K562 (cell line): ENCODE measurements at regions not wholly inside any gene's neighbourhood (a gene's known extent, or its start where the extent isn't known, plus 50 kb on each side); places are given as distances from the start of the nearest gene placed in this dataset.

Experiments
- ATAC-seq: fragments of 200-7000 bp; cut with Tn5 transposase; 3 replicates; pipeline ENCODE4 v1.9.1; 2020; ENCODE audit warnings: moderate library complexity
- BruUV-seq: library from RNA; stranded (reverse); fragments of 400-500 nt; replicated peaks from 2 replicates; lab custom pipeline; 2021; lab: Mats Ljungman, UMichigan
- CTCF ChIA-PET: fragments of 300-600 bp; formaldehyde crosslinking; extraction: SDS; loops from one replicate; lab custom pipeline; 2021; ENCODE audit warnings: low intra/inter-chr PET ratio; lab: Yijun Ruan, JAX
- POLR2A ChIA-PET: fragments of 300-600, 350-650 bp; sonication (Branson Sonifier 250); formaldehyde crosslinking; extraction: SDS; loops from one replicate; lab custom pipeline; 2021; ENCODE audit warnings: antibody characterized with exemption, inconsistent platforms; lab: Yijun Ruan, JAX
- DNase-seq, 4 experiments: peaks; one replicate each; pipeline versions ENCODE4 v3.0.0 to v3.0.0-alpha.2; 2011 to 2018; ENCODE audit warnings: low spot score in 3 of 4, mixed read lengths in 3 of 4; ENCODE audit errors: extremely low read depth in 1 of 4
- FAIRE-seq: peaks from 2 replicates; lab custom pipeline; 2011; peaks lifted over from hg19 to GRCh38; lab: Jason Lieb, UNC
- H2AFZ ChIP-seq: 2 replicates; pipeline ENCODE4 v1.6.0; 2011; ENCODE audit warnings: low read depth, low read length, control low read depth, inconsistent platforms
- H3K27ac ChIP-seq: fragments of 200-600 bp; 3 replicates; pipeline ENCODE4 v1.8.0; 2011; ENCODE audit warnings: low read depth, mild to moderate bottlenecking, control low read depth, inconsistent platforms, low read length, moderate library complexity, mixed read lengths; ENCODE audit errors: extremely low read depth
- H3K27me3 ChIP-seq, 2 experiments: fragments of 300-600 bp in 1 of 2; 2 replicates in 1 of 2; 3 replicates in 1 of 2; pipeline versions ENCODE4 v1.6.0 to v1.8.0; 2011; ENCODE audit warnings: inconsistent platforms in 2 of 2, low read length in 2 of 2, mild to moderate bottlenecking in 1 of 2, mixed read lengths in 1 of 2, moderate library complexity in 1 of 2; ENCODE audit not compliant: control insufficient read depth in 2 of 2, insufficient read depth in 2 of 2
- H3K36me3 ChIP-seq: fragments of 300-600 bp; 3 replicates; pipeline ENCODE4 v1.8.0; 2011; ENCODE audit warnings: mild to moderate bottlenecking, low read length, inconsistent platforms; ENCODE audit not compliant: control insufficient read depth, insufficient read depth
- H3K4me1 ChIP-seq, 2 experiments: fragments of 200-600 bp in 1 of 2; replicated peaks in 1 of 2; 2 replicates in 1 of 2; 3 replicates in 1 of 2; pipeline versions ENCODE4 v1.5.1 to v1.8.0; 2011; ENCODE audit warnings: inconsistent platforms in 2 of 2, low read length in 2 of 2, mild to moderate bottlenecking in 1 of 2, mixed read lengths in 1 of 2, moderate library complexity in 1 of 2; ENCODE audit not compliant: control insufficient read depth in 2 of 2, insufficient read depth in 2 of 2
- H3K4me2 ChIP-seq: 2 replicates; pipeline ENCODE4 v1.6.1; 2011; ENCODE audit warnings: low read length, control low read depth, inconsistent platforms, mixed read lengths; ENCODE audit not compliant: insufficient read depth
- H3K4me3 ChIP-seq: fragments of 200-600 bp; sonication (generic), shearing (Covaris generic); 2 replicates; pipeline ENCODE4 v1.5.1; 2016; ENCODE audit warnings: control low read depth, inconsistent platforms
- H3K79me2 ChIP-seq: fragments of 200-600 bp; 3 replicates; pipeline ENCODE4 v1.8.0; 2011; ENCODE audit warnings: low read length, inconsistent platforms; ENCODE audit not compliant: control insufficient read depth, insufficient read depth
- H3K9ac ChIP-seq, 2 experiments: 2 replicates each; pipeline versions ENCODE4 v1.6.0 to v1.6.1; 2011; ENCODE audit warnings: low read depth in 2 of 2, low read length in 2 of 2, control low read depth in 1 of 2, inconsistent platforms in 1 of 2, mild to moderate bottlenecking in 1 of 2, mixed read lengths in 1 of 2; ENCODE audit not compliant: insufficient read depth in 1 of 2
- H3K9me1 ChIP-seq: one replicate; pipeline ENCODE4 v1.6.0; 2011; ENCODE audit warnings: inconsistent platforms, mild to moderate bottlenecking, low read length, moderate library complexity; ENCODE audit not compliant: control insufficient read depth, insufficient read depth
- H3K9me3 ChIP-seq: replicated peaks from 2 replicates; pipeline ENCODE4 v1.5.1; 2011; ENCODE audit warnings: low read depth, low read length, inconsistent platforms; ENCODE audit not compliant: control insufficient read depth, insufficient read depth
- H4K20me1 ChIP-seq: replicated peaks from 2 replicates; pipeline ENCODE4 v1.6.1; 2011; ENCODE audit warnings: low read length, inconsistent platforms, mixed read lengths; ENCODE audit not compliant: control insufficient read depth, insufficient read depth
- CBX5 ChIP-seq: IDR thresholded peaks from 2 replicates; pipeline ENCODE4 v1.6.1; 2014; ENCODE audit warnings: low read depth, borderline replicate concordance
- CSDE1 ChIP-seq, 2 experiments: fragments of 450-650 bp; IDR thresholded peaks; 2 replicates each; pipeline ENCODE4 v1.6.1; 2016; ENCODE audit warnings: mild to moderate bottlenecking in 1 of 2
- TGIF2 ChIP-seq: sonication (generic); formaldehyde crosslinking; IDR thresholded peaks from 2 replicates; pipeline ENCODE4 v1.8.1; 2022; ENCODE audit warnings: mild to moderate bottlenecking, missing genetic modification reagents, moderate library complexity
- ZEB2 ChIP-seq: fragments of 450-650 bp; IDR thresholded peaks from 2 replicates; pipeline ENCODE4 v1.6.1; 2016
- ZNF197 ChIP-seq: fragments of 200-800 bp; sonication (Bioruptor generic); IDR thresholded peaks from 2 replicates; pipeline ENCODE4 v1.6.1; 2016; ENCODE audit warnings: low read depth, missing genetic modification characterization, missing compliant biosample characterization
- ZNF561 ChIP-seq: fragments of 450-650 bp; formaldehyde crosslinking; conservative IDR thresholded peaks from 2 replicates; pipeline ENCODE4 v1.4.0; 2020; ENCODE audit warnings: mild to moderate bottlenecking, moderate library complexity
- WGBS: fragments of 100-300 bp; shearing (Covaris generic); methylation state at CpG from one replicate; pipeline ENCODE4 v1.1.6; 2016; ENCODE audit warnings: low coverage, mixed read lengths; ENCODE audit not compliant: insufficient coverage; ENCODE audit errors: missing lambda C conversion rate; 5-methylcytosine and 5-hydroxymethylcytosine counted together
- in situ Hi-C: fragments of 300-500 bp; cut with MboI; formaldehyde crosslinking; loops from 4 replicates; pipeline ENCODE4 v1.15.0; 2018; ENCODE audit warnings: inconsistent platforms, mixed read lengths
- intact Hi-C: fragments of 100-400 bp; cut with micrococcal nuclease; formaldehyde crosslinking; loops from 2 replicates; pipeline ENCODE4 v1.14.2; 2022
- TF ChIP-seq, protein P1 (sequence below): sonication (generic); formaldehyde crosslinking; IDR thresholded peaks from 2 replicates; pipeline ENCODE4 v1.8.1; 2022; ENCODE audit warnings: missing genetic modification reagents

DNA sequence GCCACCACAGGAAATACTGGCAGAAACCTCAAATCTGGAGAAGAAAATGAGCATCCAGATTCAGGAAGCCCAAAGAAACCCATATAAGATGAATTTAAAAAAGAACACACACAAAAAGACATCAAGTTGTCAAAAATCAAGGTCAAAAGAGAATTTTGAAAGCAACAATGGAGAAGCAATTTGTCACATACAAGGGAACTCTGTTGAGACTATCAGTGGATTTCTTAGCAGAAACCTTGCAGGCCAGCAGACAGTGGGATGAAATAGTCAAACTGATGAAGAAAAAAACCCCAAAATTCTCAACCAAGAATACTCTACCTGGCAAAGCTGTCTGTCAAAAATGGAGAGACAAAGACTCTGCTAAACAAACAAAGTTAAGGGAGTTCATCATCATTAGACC, 272.6 kb downstream of the ADCYAP1 start:
- no peak overlapping the region for H3K9ac ChIP-seq
- no peaks in the 10 kb centered on the region for H3K4me1 ChIP-seq
- DNase-seq (no peak), ATAC-seq (no peak), FAIRE-seq (no peak)
- H2AFZ ChIP-seq, result no peak overlapping the region
- CTCF ChIA-PET, result no interaction called here
- H3K4me2 ChIP-seq, result no peak overlapping the region
- TF ChIP-seq TGIF2 (CRISPR knock-in tag) (no peak), CBX5 (peak; percentile 78)
- H3K9me1 ChIP-seq, result no peaks in the 10 kb centered on the region
- no peaks in the 10 kb centered on the region for H4K20me1 ChIP-seq
- no peak overlapping the region for H3K27ac ChIP-seq
- intact Hi-C loops, result no loop called here
- POLR2A ChIA-PET, result interaction anchor here (0.5 kb wide), 1 partner anchor 303 kb away, joined by 3 read pairs; no protein-coding TSS in a partner anchor
- in situ Hi-C loops, result no loop called here
- H3K9me3 ChIP-seq, result no peaks in the 10 kb centered on the region
- H3K4me3 ChIP-seq, result no peak overlapping the region
- BruUV-seq, result no TSS peak
- H3K27me3 ChIP-seq, result no peaks in the 10 kb centered on the region
- H3K79me2 ChIP-seq, result no peaks in the 10 kb centered on the region
- H3K36me3 ChIP-seq, result no peaks in the 10 kb centered on the region

DNA sequence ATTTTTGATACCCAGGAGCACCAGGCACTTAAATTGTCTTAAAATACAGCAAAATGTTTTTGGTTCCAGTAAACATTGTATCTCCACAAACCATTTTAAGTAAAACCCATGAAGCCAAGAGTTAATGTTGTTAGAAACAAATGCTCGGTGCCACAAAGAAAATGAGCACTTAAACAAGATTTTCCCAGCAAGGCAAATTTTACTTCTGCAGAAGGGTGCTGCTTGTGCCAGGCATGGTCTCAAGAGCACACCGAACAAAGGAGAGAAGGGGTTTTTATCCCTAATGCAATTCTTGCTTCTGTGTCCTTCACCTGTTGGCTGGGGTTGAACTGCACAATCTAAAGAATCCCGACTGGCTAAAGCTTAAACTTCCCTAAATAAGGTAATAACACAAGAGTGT, 286.7 kb downstream of the ADCYAP1 start:
- FAIRE-seq, result no peak

More for the DNA sequence above, 286.7 kb downstream of the ADCYAP1 start:
- no peaks in the 10 kb centered on the region for H3K9me1 ChIP-seq
- TF ChIP-seq, protein P1, sequence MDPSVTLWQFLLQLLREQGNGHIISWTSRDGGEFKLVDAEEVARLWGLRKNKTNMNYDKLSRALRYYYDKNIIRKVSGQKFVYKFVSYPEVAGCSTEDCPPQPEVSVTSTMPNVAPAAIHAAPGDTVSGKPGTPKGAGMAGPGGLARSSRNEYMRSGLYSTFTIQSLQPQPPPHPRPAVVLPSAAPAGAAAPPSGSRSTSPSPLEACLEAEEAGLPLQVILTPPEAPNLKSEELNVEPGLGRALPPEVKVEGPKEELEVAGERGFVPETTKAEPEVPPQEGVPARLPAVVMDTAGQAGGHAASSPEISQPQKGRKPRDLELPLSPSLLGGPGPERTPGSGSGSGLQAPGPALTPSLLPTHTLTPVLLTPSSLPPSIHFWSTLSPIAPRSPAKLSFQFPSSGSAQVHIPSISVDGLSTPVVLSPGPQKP (CRISPR knock-in tag), result no peak
- TF ChIP-seq ZEB2 (0 out of 2 replicates have a peak, but pooled peaks have one; percentile 23), CBX5 (peak; percentile 69; the same call in 1 of the 2 replicates), ZNF197 (CRISPR knock-in tag) (no peak), CSDE1 (IDR thresholded peaks at IDR 0.05) (no peak), ZNF561 (CRISPR knock-in tag) (peak; percentile 72; the same call in 1 of the 2 replicates)
- no peaks in the 10 kb centered on the region for H3K9me3 ChIP-seq
- no peaks in the 10 kb centered on the region for H3K36me3 ChIP-seq
- intact Hi-C loops, result no loop called here
- ChIA-PET CTCF (no interaction called here), POLR2A (no interaction called here)
- H3K79me2 ChIP-seq, result no peaks in the 10 kb centered on the region
- no peaks in the 10 kb centered on the region for H3K27me3 ChIP-seq
- no peak overlapping the region for H2AFZ ChIP-seq
- H3K4me2 ChIP-seq, result no peak overlapping the region
- in situ Hi-C loops, result no loop called here
- no peak overlapping the region for H3K9ac ChIP-seq
- H3K4me1 ChIP-seq, result no peaks in the 10 kb centered on the region
- WGBS, result 3% methylated on average over 3 of the region's 3 CpGs
- H3K4me3 ChIP-seq, result no peak overlapping the region
- no peaks in the 10 kb centered on the region for H4K20me1 ChIP-seq
- no peak overlapping the region for H3K27ac ChIP-seq
- no peak for ATAC-seq
- BruUV-seq, result no TSS peak
- no peak for DNase-seq
